Esophagus (tissue), 2 donors: ENCODE measurements at regions not wholly inside any gene's neighbourhood (a gene's known extent, or its start where the extent isn't known, plus 50 kb on each side); places are given as distances from the start of the nearest gene placed in this dataset.
"Not testable (repeated sequence)": the region's sequence is repeated elsewhere in the genome, so short reads cannot be mapped to it uniquely, and the experiment has no call there.

Experiments
- H3K27ac ChIP-seq, 2 donors: one replicate each; pipeline ENCODE4 v1.5.1; 2013; ENCODE audit warnings: low read depth in 2 of 2, mild to moderate bottlenecking in 2 of 2, inconsistent platforms in 1 of 2, low read length in 1 of 2, moderate library complexity in 1 of 2
- H3K27me3 ChIP-seq, 2 donors: one replicate each; pipeline ENCODE4 v1.6.1; 2013; ENCODE audit warnings: low read length in 2 of 2, control low read depth in 1 of 2, mild to moderate bottlenecking in 1 of 2; ENCODE audit not compliant: insufficient read depth in 2 of 2, control insufficient read depth in 1 of 2
- H3K36me3 ChIP-seq, 2 donors: one replicate each; pipeline ENCODE4 v1.6.1; 2013; ENCODE audit warnings: low read length in 1 of 2; ENCODE audit not compliant: control insufficient read depth in 2 of 2, insufficient read depth in 2 of 2
- H3K4me1 ChIP-seq, 2 donors: one replicate each; pipeline ENCODE4 v1.6.1; 2013; ENCODE audit warnings: low read length in 1 of 2; ENCODE audit not compliant: control insufficient read depth in 2 of 2, insufficient read depth in 2 of 2
- H3K4me3 ChIP-seq, 2 donors: one replicate each; pipeline ENCODE4 v1.5.1; 2013; ENCODE audit warnings: low read length in 2 of 2, mild to moderate bottlenecking in 2 of 2, low read depth in 1 of 2, moderate library complexity in 1 of 2
- H3K9me3 ChIP-seq, 2 donors: one replicate each; pipeline ENCODE4 v1.6.1; 2013; ENCODE audit warnings: mild to moderate bottlenecking in 2 of 2, low read depth in 1 of 2, low read length in 1 of 2, moderate library complexity in 1 of 2; ENCODE audit not compliant: control insufficient read depth in 2 of 2, insufficient read depth in 1 of 2
- WGBS, 2 donors: extraction: QIAGEN DNeasy Blood & Tissue Kit; methylation state at CpG; one replicate each; pipeline ENCODE4 v1.1.7; 2013; 5-methylcytosine and 5-hydroxymethylcytosine counted together
- donor health status: healthy with polysubstance abuse.
- donor health status: Bipolar disorder and iron deficiency.

DNA sequence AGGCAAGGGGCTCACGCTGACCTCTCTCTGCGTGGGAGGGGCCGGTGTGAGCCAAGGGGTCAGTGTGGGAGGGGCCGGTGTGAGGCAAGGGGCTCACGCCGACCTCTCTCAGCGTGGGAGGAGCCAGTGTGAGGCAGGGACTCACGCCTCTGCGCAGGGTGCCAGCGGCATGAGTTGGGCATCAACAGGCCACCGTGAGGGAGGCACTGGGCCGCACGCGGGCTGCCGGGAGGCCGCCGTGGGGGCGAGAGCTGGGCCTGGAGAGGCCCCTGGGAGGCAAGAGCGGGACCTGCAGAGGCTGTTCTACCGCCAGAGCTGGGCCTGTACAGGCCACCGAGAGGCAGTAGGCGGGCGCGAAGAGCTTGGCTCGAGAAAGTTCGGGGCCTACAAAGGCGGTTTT lies 255.6 kb upstream of the NUPR2 start:
- not testable (repeated sequence) for H3K27ac ChIP-seq, H3K27me3 ChIP-seq, H3K4me3 ChIP-seq, H3K36me3 ChIP-seq, H3K4me1 ChIP-seq
- peaks cover 2 to 18% of the 10 kb centered on the region in 2 donors for H3K9me3 ChIP-seq
- 94 to 96% methylated on average over 14 to 15 of the region's 27 CpGs for WGBS, 2 donors

DNA sequence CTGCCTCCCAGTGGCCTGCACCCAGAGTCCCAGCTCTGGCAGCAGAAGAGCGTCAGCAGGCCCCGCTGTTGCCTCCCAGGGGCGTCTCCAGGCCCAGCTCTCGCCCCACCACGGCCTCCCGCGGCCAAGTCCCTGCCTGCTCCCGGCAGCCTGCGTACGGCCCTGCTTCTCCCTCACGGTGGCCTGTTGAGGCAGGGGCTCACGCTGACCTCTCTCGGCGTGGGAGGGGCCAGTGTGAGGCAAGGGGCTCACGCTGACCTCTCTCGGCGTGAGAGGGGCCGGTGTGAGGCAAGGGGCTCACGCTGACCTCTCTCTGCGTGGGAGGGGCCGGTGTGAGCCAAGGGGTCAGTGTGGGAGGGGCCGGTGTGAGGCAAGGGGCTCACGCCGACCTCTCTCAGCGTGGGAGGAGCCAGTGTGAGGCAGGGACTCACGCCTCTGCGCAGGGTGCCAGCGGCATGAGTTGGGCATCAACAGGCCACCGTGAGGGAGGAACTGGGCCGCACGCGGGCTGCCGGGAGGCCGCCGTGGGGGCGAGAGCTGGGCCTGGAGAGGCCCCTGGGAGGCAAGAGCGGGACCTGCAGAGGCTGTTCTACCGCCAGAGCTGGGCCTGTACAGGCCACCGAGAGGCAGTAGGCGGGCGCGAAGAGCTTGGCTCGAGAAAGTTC lies 254.1 kb upstream of the NUPR2 start:
- not testable (repeated sequence) for H3K27me3 ChIP-seq, H3K4me3 ChIP-seq, H3K27ac ChIP-seq, H3K4me1 ChIP-seq, H3K36me3 ChIP-seq
- peaks cover 6 to 17% of the 10 kb centered on the region in 2 donors for H3K9me3 ChIP-seq
- WGBS, 2 donors, result 85 to 95% methylated on average over 8 of the region's 43 CpGs

DNA sequence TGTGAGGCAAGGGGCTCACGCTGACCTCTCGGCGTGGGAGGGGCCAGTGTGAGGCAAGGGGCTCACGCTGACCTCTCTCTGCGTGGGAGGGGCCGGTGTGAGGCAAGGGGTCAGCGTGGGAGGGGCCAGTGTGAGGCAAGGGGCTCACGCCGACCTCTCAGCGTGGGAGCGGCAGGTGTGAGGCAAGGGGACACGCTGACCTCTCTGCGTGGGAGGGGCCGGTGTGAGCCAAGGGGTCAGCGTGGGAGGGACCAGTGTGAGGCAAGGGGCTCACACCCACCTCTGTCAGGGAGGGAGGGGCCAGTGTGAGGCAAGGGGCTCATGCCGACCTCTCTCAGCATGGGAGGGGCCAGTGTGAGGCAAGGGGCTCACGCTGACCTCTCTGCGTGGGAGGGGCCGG lies 251.7 kb upstream of the NUPR2 start:
- not testable (repeated sequence) for H3K4me1 ChIP-seq, H3K27me3 ChIP-seq, H3K4me3 ChIP-seq, H3K27ac ChIP-seq, H3K36me3 ChIP-seq
- peaks cover 4 to 10% of the 10 kb centered on the region in 2 donors for H3K9me3 ChIP-seq
- 93% methylated on average over 19 of the region's 19 CpGs; no CpG with 5 or more reads in 1 of the 2 donors for WGBS, 2 donors

DNA sequence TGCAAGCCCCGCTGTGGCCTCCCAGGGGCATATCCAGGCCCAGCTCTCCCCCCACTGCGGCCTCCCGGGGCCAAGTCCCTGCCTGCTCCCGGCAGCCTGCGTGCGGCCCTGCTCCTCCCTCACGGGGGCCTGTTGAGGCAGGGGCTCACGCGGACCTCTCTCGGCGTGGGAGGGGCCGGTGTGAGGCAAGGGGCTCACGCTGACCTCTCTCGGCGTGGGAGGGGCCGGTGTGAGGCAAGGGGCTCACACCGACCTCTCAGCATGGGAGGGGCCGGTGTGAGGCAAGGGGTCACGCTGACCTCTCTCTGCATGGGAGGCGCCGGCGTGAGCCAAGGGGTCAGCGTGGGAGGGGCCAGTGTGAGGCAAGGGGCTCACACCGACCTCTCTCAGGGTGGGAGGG lies 251.2 kb upstream of the NUPR2 start:
- WGBS, 2 donors, result 93 to 96% methylated on average over 18 to 24 of the region's 24 CpGs
- H3K9me3 ChIP-seq, result peaks cover 4 to 11% of the 10 kb centered on the region in 2 donors
- not testable (repeated sequence) for H3K27ac ChIP-seq, H3K4me1 ChIP-seq, H3K36me3 ChIP-seq, H3K4me3 ChIP-seq, H3K27me3 ChIP-seq

- not testable (repeated sequence) for H3K36me3 ChIP-seq, H3K27me3 ChIP-seq, H3K27ac ChIP-seq, H3K4me3 ChIP-seq, H3K4me1 ChIP-seq
- 92 to 94% methylated on average over 20 to 22 of the region's 22 CpGs for WGBS, 2 donors
- H3K9me3 ChIP-seq, result peaks cover 4 to 11% of the 10 kb centered on the region in 2 donors
Observed at GRCh38 chr7:56366701-56367100, 250.5 kb upstream of the NUPR2 start.

DNA sequence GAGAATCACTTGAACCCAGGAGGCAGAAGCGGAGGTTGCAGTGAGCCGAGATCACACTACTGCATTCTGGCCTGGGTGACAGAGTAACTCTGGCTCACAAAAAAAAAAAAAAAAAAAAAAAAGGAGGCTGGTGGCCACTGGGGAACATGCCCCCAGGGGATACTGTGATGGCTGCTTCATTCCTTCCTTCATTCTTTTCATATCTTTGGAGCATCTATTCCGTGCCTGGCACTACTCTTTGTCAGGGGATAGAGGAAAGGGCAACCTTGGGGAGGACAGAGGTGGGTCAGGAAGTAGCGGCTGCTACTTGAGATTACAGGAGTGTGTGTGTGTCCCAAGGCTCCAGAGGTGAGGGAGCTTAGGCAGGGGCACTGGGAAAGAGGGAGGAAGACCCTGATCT lies 236.4 kb upstream of the NUPR2 start:
- H3K4me3 ChIP-seq, H3K27me3 ChIP-seq, H3K27ac ChIP-seq, H3K9me3 ChIP-seq, H3K4me1 ChIP-seq, H3K36me3 ChIP-seq: not testable (repeated sequence)
- WGBS, 2 donors, result 71 to 79% methylated on average over 3 to 4 of the region's 4 CpGs

- H3K36me3 ChIP-seq, H3K27me3 ChIP-seq, H3K27ac ChIP-seq, H3K4me1 ChIP-seq, H3K9me3 ChIP-seq, H3K4me3 ChIP-seq: not testable (repeated sequence)
- 80 to 81% methylated on average over 6 to 8 of the region's 8 CpGs for WGBS, 2 donors
Observed at GRCh38 chr7:56351181-56351580, 235.0 kb upstream of the NUPR2 start.

DNA sequence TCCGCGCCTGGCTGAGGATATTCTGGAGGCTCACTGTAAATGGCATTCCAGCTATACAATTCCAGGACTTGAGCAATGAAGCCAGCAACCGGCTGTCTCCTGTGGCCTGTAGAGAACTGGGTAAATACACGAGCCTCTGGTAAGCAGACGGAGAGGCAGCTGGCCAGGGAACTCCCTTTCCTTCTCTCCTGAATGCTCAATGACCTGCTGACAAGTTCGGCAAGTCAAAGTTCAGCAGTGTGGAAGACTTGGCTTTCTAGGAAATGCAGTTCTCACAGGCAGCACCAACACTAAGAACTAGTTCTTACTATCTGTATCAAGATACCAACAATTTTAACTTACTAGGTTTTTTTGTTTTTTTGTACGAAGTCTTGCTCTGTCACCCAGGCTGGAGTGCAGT lies 232.1 kb upstream of the NUPR2 start:
- H3K27ac ChIP-seq, result not testable (repeated sequence)

DNA sequence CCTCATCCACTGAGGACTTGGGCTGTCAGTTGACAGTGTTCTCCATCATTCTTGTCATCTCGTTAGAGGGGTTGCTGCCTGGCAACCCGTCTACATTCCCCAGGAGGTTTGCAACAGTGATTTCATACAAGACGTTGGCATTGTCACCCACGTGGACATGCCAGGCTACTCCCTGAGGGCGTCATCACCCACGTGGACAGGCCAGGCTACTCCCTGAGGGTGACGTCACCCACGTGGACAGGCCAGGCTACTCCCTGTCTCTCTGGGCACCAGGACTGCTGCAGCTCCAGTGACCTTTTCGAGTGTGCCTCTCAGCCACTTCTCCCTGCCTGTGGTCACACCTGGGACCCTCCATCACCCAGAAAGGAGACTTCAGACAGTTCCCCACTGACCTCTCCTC lies 212.1 kb upstream of the NUPR2 start:
- H3K4me3 ChIP-seq, H3K27me3 ChIP-seq, H3K27ac ChIP-seq, H3K36me3 ChIP-seq, H3K9me3 ChIP-seq, H3K4me1 ChIP-seq: not testable (repeated sequence)
- WGBS, 2 donors, result 67 to 76% methylated on average over 9 of the region's 9 CpGs

More for the DNA sequence above, 232.1 kb upstream of the NUPR2 start:
- H3K27me3 ChIP-seq, H3K36me3 ChIP-seq, H3K9me3 ChIP-seq, H3K4me3 ChIP-seq, H3K4me1 ChIP-seq: not testable (repeated sequence)
- WGBS, 2 donors, result 82% methylated on average over 7 of the region's 7 CpGs

DNA sequence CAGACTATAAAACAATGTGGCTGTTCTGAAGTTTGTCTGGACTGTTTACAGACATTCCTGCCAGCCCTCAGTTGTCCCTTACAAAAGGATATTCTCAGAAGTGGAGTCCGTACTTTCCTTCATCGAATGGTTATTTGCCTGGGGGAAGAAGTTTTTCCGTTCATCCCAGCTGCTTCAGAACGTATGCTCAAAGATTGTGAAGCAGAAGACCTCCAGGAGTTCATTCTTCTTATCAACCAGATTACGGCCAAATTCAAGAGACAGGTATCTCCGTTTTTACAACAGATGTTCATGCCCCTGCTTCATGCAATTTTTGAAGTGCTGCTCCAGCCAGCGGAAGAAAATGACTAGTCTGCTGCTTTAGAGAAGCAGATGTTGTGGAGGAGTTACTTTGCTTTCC lies 174.3 kb upstream of the NUPR2 start:
- WGBS, 2 donors, result 77 to 79% methylated on average over 7 of the region's 7 CpGs
- no peak overlapping the region for H3K27ac ChIP-seq

More for the DNA sequence above, 174.3 kb upstream of the NUPR2 start:
- no peaks in the 10 kb centered on the region for H3K36me3 ChIP-seq
- H3K4me3 ChIP-seq, result no peak overlapping the region
- H3K9me3 ChIP-seq, result peaks cover 0 to 3% of the 10 kb centered on the region in 2 donors
- no peaks in the 10 kb centered on the region for H3K27me3 ChIP-seq
- no peaks in the 10 kb centered on the region for H3K4me1 ChIP-seq
